IMR-90 (cell line): ENCODE measurements at regions not wholly inside any gene's neighbourhood (a gene's known extent, or its start where the extent isn't known, plus 50 kb on each side); places are given as distances from the start of the nearest gene placed in this dataset.

Experiments used
- ATAC-seq: fragments of 200-7000 bp; cut with Tn5 transposase; 2 replicates; pipeline ENCODE4 v1.9.1; 2020; ENCODE audit warnings: low read depth, mild to moderate bottlenecking, moderate library complexity
- BruUV-seq: library from RNA; stranded (reverse); fragments of 400-500 nt; replicated peaks from 2 replicates; lab custom pipeline; 2021; lab: Mats Ljungman, UMichigan
- CTCF ChIA-PET: fragments of 300-600 bp; formaldehyde crosslinking; extraction: SDS; loops from one replicate; lab custom pipeline; 2021; ENCODE audit warnings: antibody characterized with exemption; lab: Yijun Ruan, JAX
- POLR2A ChIA-PET: fragments of 300-600 bp; sonication (Branson Sonifier 250); formaldehyde crosslinking; loops from one replicate; lab custom pipeline; 2022; ENCODE audit warnings: antibody characterized with exemption; ENCODE audit not compliant: unreplicated experiment; lab: Charles Lee
- DNase-seq: peaks from one replicate; pipeline ENCODE4 v3.0.0; 2013
- H2AFZ ChIP-seq: replicated peaks from 2 replicates; pipeline ENCODE3; 2013; ENCODE audit warnings: low read length, mild to moderate bottlenecking; ENCODE audit not compliant: poor library complexity
- H2AK5ac ChIP-seq: 2 replicates; pipeline ENCODE4 v1.6.1; 2013; ENCODE audit warnings: low read depth, low read length, inconsistent platforms
- H2AK9ac ChIP-seq: replicated peaks from 2 replicates; pipeline ENCODE3; 2013; ENCODE audit warnings: mild to moderate bottlenecking, low read depth, low read length, moderate library complexity; ENCODE audit not compliant: poor library complexity
- H2BK120ac ChIP-seq: 2 replicates; pipeline ENCODE4 v1.6.1; 2013; ENCODE audit warnings: low read depth, low read length, inconsistent platforms
- H2BK15ac ChIP-seq: 3 replicates; pipeline ENCODE4 v1.6.1; 2013; ENCODE audit warnings: low read depth, low read length, inconsistent platforms
- H2BK20ac ChIP-seq: 2 replicates; pipeline ENCODE4 v1.6.1; 2013; ENCODE audit warnings: low read depth, mild to moderate bottlenecking, inconsistent platforms, low read length, moderate library complexity
- H2BK5ac ChIP-seq: 2 replicates; pipeline ENCODE4 v1.6.1; 2013; ENCODE audit warnings: mild to moderate bottlenecking, low read depth, low read length, inconsistent platforms; ENCODE audit not compliant: poor library complexity, severe bottlenecking
- H3K14ac ChIP-seq: replicated peaks from 2 replicates; pipeline ENCODE4 v1.6.1; 2013; ENCODE audit warnings: low read depth, low read length, inconsistent platforms
- H3K18ac ChIP-seq: 2 replicates; pipeline ENCODE4 v1.6.1; 2013; ENCODE audit warnings: low read depth, low read length, control low read depth
- H3K23ac ChIP-seq: 2 replicates; pipeline ENCODE4 v1.6.1; 2013; ENCODE audit warnings: low read depth, low read length, inconsistent platforms
- H3K27ac ChIP-seq: 2 replicates; pipeline ENCODE4 v1.5.1; 2013; ENCODE audit warnings: mild to moderate bottlenecking, control low read depth, low read length; ENCODE audit not compliant: insufficient read depth
- H3K27me3 ChIP-seq: 2 replicates; pipeline ENCODE4 v1.6.1; 2013; ENCODE audit warnings: low read length; ENCODE audit not compliant: control insufficient read depth, insufficient read depth
- H3K36me3 ChIP-seq: 2 replicates; pipeline ENCODE4 v1.6.1; 2013; ENCODE audit warnings: low read length, mixed read lengths; ENCODE audit not compliant: control insufficient read depth, insufficient read depth
- H3K4ac ChIP-seq: 2 replicates; pipeline ENCODE4 v1.6.1; 2013; ENCODE audit warnings: low read depth, low read length, inconsistent platforms
- H3K4me1 ChIP-seq: 2 replicates; pipeline ENCODE4 v1.6.1; 2013; ENCODE audit warnings: low read length, mixed read lengths; ENCODE audit not compliant: control insufficient read depth, insufficient read depth
- H3K4me2 ChIP-seq: 2 replicates; pipeline ENCODE4 v1.6.1; 2013; ENCODE audit warnings: low read depth, mild to moderate bottlenecking, control low read depth, low read length, moderate library complexity
- H3K4me3 ChIP-seq: 2 replicates; pipeline ENCODE4 v1.5.1; 2013; ENCODE audit warnings: low read depth, mild to moderate bottlenecking, control low read depth, low read length, moderate library complexity; ENCODE audit not compliant: insufficient read depth
- H3K56ac ChIP-seq: 2 replicates; pipeline ENCODE4 v1.6.1; 2013; ENCODE audit warnings: low read length, inconsistent platforms; ENCODE audit not compliant: insufficient read depth; ENCODE audit errors: extremely low read depth
- H3K79me1 ChIP-seq, 2 experiments: 2 replicates each; pipeline ENCODE4 v1.6.1; 2013; ENCODE audit warnings: low read length in 2 of 2, inconsistent platforms in 1 of 2, low read depth in 1 of 2
- H3K9ac ChIP-seq: 2 replicates; pipeline ENCODE4 v1.6.1; 2013; ENCODE audit warnings: low read depth, low read length, control low read depth
- H3K9me1 ChIP-seq: 2 replicates; pipeline ENCODE4 v1.6.1; 2013; ENCODE audit warnings: low read length, inconsistent platforms; ENCODE audit not compliant: insufficient read depth
- H3K9me3 ChIP-seq: 2 replicates; pipeline ENCODE4 v1.6.1; 2013; ENCODE audit warnings: low read length; ENCODE audit not compliant: control insufficient read depth, insufficient read depth
- H4K20me1 ChIP-seq: 2 replicates; pipeline ENCODE4 v1.6.1; 2013; ENCODE audit warnings: low read length, inconsistent platforms; ENCODE audit not compliant: insufficient read depth
- H4K5ac ChIP-seq: 2 replicates; pipeline ENCODE4 v1.6.1; 2013; ENCODE audit warnings: mild to moderate bottlenecking, low read depth, low read length, control low read depth
- H4K8ac ChIP-seq, 2 experiments: 2 replicates each; pipeline ENCODE4 v1.6.1; 2013; ENCODE audit warnings: low read depth in 2 of 2, low read length in 2 of 2, control low read depth in 1 of 2, inconsistent platforms in 1 of 2
- H4K91ac ChIP-seq: 2 replicates; pipeline ENCODE4 v1.6.1; 2013; ENCODE audit warnings: low read depth, low read length, inconsistent platforms; ENCODE audit not compliant: insufficient read depth
- BHLHE40 ChIP-seq: fragments of 150-350 bp; IDR thresholded peaks from 2 replicates; pipeline ENCODE4 v1.6.1; 2016; ENCODE audit warnings: mild to moderate bottlenecking, low read depth, low read length
- CEBPB ChIP-seq: IDR thresholded peaks from 2 replicates; pipeline ENCODE4 v1.6.1; 2012; ENCODE audit warnings: low read depth, low read length, improper control_type of control experiment
- CHD1 ChIP-seq: IDR thresholded peaks from 2 replicates; pipeline ENCODE4 v1.6.1; 2012; ENCODE audit warnings: low read depth, low read length, improper control_type of control experiment
- ELK1 ChIP-seq: fragments of 150-350 bp; IDR thresholded peaks from 2 replicates; pipeline ENCODE4 v1.6.1; 2016; ENCODE audit warnings: low read depth, mild to moderate bottlenecking, low read length, moderate library complexity, borderline replicate concordance
- MXI1 ChIP-seq: IDR thresholded peaks from 2 replicates; pipeline ENCODE4 v1.6.1; 2012; ENCODE audit warnings: low read depth, mild to moderate bottlenecking, low read length, moderate library complexity, borderline replicate concordance
- NFE2L2 ChIP-seq: fragments of 150-350 bp; IDR thresholded peaks from 2 replicates; pipeline ENCODE4 v1.6.1; 2016; ENCODE audit warnings: low read depth, mild to moderate bottlenecking, low read length
- POLR2A ChIP-seq: IDR thresholded peaks from 2 replicates; pipeline ENCODE4 v1.6.1; 2012; ENCODE audit warnings: mild to moderate bottlenecking, low read depth, low read length
- RAD21 ChIP-seq: IDR thresholded peaks from 2 replicates; pipeline ENCODE4 v1.6.1; 2012; ENCODE audit warnings: low read length, improper control_type of control experiment
- RFX5 ChIP-seq: IDR thresholded peaks from 2 replicates; pipeline ENCODE4 v1.8.0; 2012; ENCODE audit warnings: low read depth, mild to moderate bottlenecking, low read length, moderate library complexity
- SMC3 ChIP-seq: fragments of 150-350 bp; IDR thresholded peaks from 2 replicates; pipeline ENCODE4 v1.6.1; 2016; ENCODE audit warnings: low read depth, mild to moderate bottlenecking, antibody characterized with exemption, low read length, moderate library complexity
- WGBS, 2 experiments: methylation state at CpG; one replicate each; pipeline versions ENCODE4 v1.1.5 to v1.1.7; 2013; ENCODE audit warnings: missing lambda C conversion rate in 2 of 2; ENCODE audit not compliant: insufficient read length in 1 of 2; ENCODE audit errors: extremely low coverage in 2 of 2; 5-methylcytosine and 5-hydroxymethylcytosine counted together
- dilution Hi-C: fragments of 300-500 bp; cut with HindIII; formaldehyde crosslinking; loops from one replicate; pipeline ENCODE4 v1.14.3; 2018; ENCODE audit warnings: low sequenced_read_pairs; ENCODE audit not compliant: unreplicated experiment
- in situ Hi-C: fragments of 300-500 bp; cut with MboI; formaldehyde crosslinking; loops from 3 replicates; pipeline ENCODE4 v1.14.3; 2019; ENCODE audit warnings: low sequenced_read_pairs, inconsistent platforms, mixed read lengths
- intact Hi-C: fragments of 100-400 bp; cut with micrococcal nuclease; formaldehyde crosslinking; loops from 2 replicates; pipeline ENCODE4 v1.10.0; 2022
- TF ChIP-seq, protein P1 (sequence below): fragments of 150-350 bp; IDR thresholded peaks from 2 replicates; pipeline ENCODE4 v1.6.1; 2017; ENCODE audit warnings: mild to moderate bottlenecking, antibody characterized with exemption, low read length, low read depth

DNA sequence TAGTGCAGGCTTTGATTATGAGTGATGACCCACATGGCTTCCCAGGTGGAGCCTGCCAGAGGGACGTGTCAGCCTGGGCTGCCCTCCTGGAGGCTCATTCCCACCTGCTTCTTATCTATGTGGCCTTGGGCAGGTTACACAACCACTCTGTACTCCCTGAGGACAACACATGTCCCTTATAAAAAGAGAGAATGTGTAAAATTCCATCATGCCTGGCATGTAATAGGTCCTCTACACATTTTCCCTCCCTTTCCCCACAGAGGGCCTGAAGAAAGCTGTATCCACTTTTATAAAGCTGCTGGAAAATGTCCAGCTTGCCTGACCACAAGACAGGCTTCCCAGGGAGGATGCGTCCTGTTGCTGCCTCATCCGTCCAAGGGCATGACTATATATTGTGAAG is 55.0 kb upstream of the VSTM5 start:
- Histone ChIP-seq H3K79me1 (no peaks in the 10 kb centered on the region), H2BK20ac (no peak overlapping the region), H4K91ac (no peak overlapping the region), H3K14ac (no peak overlapping the region), H3K56ac (no peak overlapping the region), H3K4me3 (no peak overlapping the region), H4K20me1 (no peaks in the 10 kb centered on the region), H3K23ac (no peak overlapping the region), H3K36me3 (no peaks in the 10 kb centered on the region), H3K27ac (no peak overlapping the region), H3K9me1 (peaks cover 13% of the 10 kb centered on the region), H2AK5ac (no peak overlapping the region), H2BK120ac (no peak overlapping the region), H2AK9ac (no peak overlapping the region), H3K18ac (no peak overlapping the region), H3K9ac (no peak overlapping the region), H3K27me3 (no peaks in the 10 kb centered on the region), H2AFZ (no peak overlapping the region), H4K5ac (no peak overlapping the region), H4K8ac (no peak overlapping the region), H3K4me1 (peaks cover 9% of the 10 kb centered on the region), H3K9me3 (no peaks in the 10 kb centered on the region), H2BK15ac (no peak overlapping the region), H2BK5ac (no peak overlapping the region), H3K4ac (no peak overlapping the region), H3K4me2 (no peak overlapping the region)
- DNase-seq (peak; percentile 68), ATAC-seq (no peak)
- no CpG with 5 or more reads among the region's 3 CpGs for WGBS, 2 experiments
- in situ Hi-C loops = no loop called here
- no TSS peak for BruUV-seq
- no peak for TF ChIP-seq ELK1
- TF ChIP-seq SMC3 = no peak
- TF ChIP-seq RFX5 = no peak
- TF ChIP-seq, protein P1, sequence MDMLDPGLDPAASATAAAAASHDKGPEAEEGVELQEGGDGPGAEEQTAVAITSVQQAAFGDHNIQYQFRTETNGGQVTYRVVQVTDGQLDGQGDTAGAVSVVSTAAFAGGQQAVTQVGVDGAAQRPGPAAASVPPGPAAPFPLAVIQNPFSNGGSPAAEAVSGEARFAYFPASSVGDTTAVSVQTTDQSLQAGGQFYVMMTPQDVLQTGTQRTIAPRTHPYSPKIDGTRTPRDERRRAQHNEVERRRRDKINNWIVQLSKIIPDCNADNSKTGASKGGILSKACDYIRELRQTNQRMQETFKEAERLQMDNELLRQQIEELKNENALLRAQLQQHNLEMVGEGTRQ = no peak
- no peak for TF ChIP-seq NFE2L2
- TF ChIP-seq MXI1 = no peak
- no peak for TF ChIP-seq RAD21
- no peak for TF ChIP-seq CHD1
- TF ChIP-seq CEBPB = no peak
- TF ChIP-seq BHLHE40 = no peak
- no peak for TF ChIP-seq POLR2A
- CTCF ChIA-PET = interaction anchor here (0.6 to 2.1 kb wide), 3 partner anchors 10 to 615 kb away, joined by 3 to 13 read pairs (median 12); no protein-coding TSS in a partner anchor
- POLR2A ChIA-PET = interaction anchor here (0.6 kb wide), 1 partner anchor 13 kb away, joined by 7 read pairs; no protein-coding TSS in a partner anchor
- dilution Hi-C loops = no loop called here
- intact Hi-C loops = loop anchor here (5.0 kb wide), 1 partner anchor 277 kb away; no protein-coding TSS in a partner anchor
